ENCODE measurements at regions not wholly inside any gene's neighbourhood (a gene's known extent, or its start where the extent isn't known, plus 50 kb on each side); places are given as distances from the start of the nearest gene placed in this dataset.

GRCh38 chr9:115985657-115986056 is 167.9 kb upstream of the PAPPA start:
- DNase-seq (ENCODE audit: low spot score) = no peak

- no peak for DNase-seq (ENCODE audit: low spot score)
Observed at GRCh38 chr9:115986508-115986907, 167.1 kb upstream of the PAPPA start.

- no peak for DNase-seq (ENCODE audit: low spot score)
Observed at GRCh38 chr9:115988701-115989100, 164.9 kb upstream of the PAPPA start.

- DNase-seq (ENCODE audit: low spot score) = no peak
Observed at GRCh38 chr9:115989831-115990230, 163.8 kb upstream of the PAPPA start.

- no peak for DNase-seq (ENCODE audit: low spot score)
Observed at GRCh38 chr9:115992834-115993233, 160.8 kb upstream of the PAPPA start.

- no peak for DNase-seq (ENCODE audit: low spot score)
Observed at GRCh38 chr9:115997923-115998322, 155.7 kb upstream of the PAPPA start.

GRCh38 chr9:115998666-115999065 is 154.9 kb upstream of the PAPPA start:
- DNase-seq (ENCODE audit: low spot score) = no peak

GRCh38 chr9:115999498-115999897 is 154.1 kb upstream of the PAPPA start:
- DNase-seq (ENCODE audit: low spot score) = no peak

GRCh38 chr9:116000748-116001329 is 152.8 kb upstream of the PAPPA start:
- DNase-seq (ENCODE audit: low spot score) = peak; percentile 12

- no peak for DNase-seq (ENCODE audit: low spot score)
Observed at GRCh38 chr9:116002181-116002580, 151.4 kb upstream of the PAPPA start.

GRCh38 chr9:116002624-116003023 is 151.0 kb upstream of the PAPPA start:
- DNase-seq (ENCODE audit: low spot score) = no peak

- no peak for DNase-seq (ENCODE audit: low spot score)
Observed at GRCh38 chr9:116003397-116003796, 150.2 kb upstream of the PAPPA start.

GRCh38 chr9:116005205-116005604 is 148.4 kb upstream of the PAPPA start:
- DNase-seq (ENCODE audit: low spot score) = no peak

- no peak for DNase-seq (ENCODE audit: low spot score)
Observed at GRCh38 chr9:116007824-116008223, 145.8 kb upstream of the PAPPA start.

GRCh38 chr9:116008278-116008677 is 145.3 kb upstream of the PAPPA start:
- DNase-seq (ENCODE audit: low spot score) = no peak

- DNase-seq (ENCODE audit: low spot score) = no peak
Observed at GRCh38 chr9:116009420-116009819, 144.2 kb upstream of the PAPPA start.

GRCh38 chr9:116015855-116016254 is 137.7 kb upstream of the PAPPA start:
- no peak for DNase-seq (ENCODE audit: low spot score)

- no peak for DNase-seq (ENCODE audit: low spot score)
Observed at GRCh38 chr9:116020146-116020545, 133.4 kb upstream of the PAPPA start.

GRCh38 chr9:116020801-116021200 is 132.8 kb upstream of the PAPPA start:
- no peak for DNase-seq (ENCODE audit: low spot score)

GRCh38 chr9:116027096-116027495 is 126.5 kb upstream of the PAPPA start:
- no peak for DNase-seq (ENCODE audit: low spot score)

GRCh38 chr9:116027511-116027910 is 126.1 kb upstream of the PAPPA start:
- no peak for DNase-seq (ENCODE audit: low spot score)

- DNase-seq (ENCODE audit: low spot score) = no peak
Observed at GRCh38 chr9:116027951-116028350, 125.6 kb upstream of the PAPPA start.

GRCh38 chr9:116030517-116030916 is 123.1 kb upstream of the PAPPA start:
- DNase-seq (ENCODE audit: low spot score) = no peak

- no peak for DNase-seq (ENCODE audit: low spot score)
Observed at GRCh38 chr9:116032683-116033440, 120.7 kb upstream of the PAPPA start.

Measured in cerebellar cortex (tissue), 1 donor.